ENCODE measurements at regions not wholly inside any gene's neighbourhood (a gene's known extent, or its start where the extent isn't known, plus 50 kb on each side); places are given as distances from the start of the nearest gene placed in this dataset.

DNA sequence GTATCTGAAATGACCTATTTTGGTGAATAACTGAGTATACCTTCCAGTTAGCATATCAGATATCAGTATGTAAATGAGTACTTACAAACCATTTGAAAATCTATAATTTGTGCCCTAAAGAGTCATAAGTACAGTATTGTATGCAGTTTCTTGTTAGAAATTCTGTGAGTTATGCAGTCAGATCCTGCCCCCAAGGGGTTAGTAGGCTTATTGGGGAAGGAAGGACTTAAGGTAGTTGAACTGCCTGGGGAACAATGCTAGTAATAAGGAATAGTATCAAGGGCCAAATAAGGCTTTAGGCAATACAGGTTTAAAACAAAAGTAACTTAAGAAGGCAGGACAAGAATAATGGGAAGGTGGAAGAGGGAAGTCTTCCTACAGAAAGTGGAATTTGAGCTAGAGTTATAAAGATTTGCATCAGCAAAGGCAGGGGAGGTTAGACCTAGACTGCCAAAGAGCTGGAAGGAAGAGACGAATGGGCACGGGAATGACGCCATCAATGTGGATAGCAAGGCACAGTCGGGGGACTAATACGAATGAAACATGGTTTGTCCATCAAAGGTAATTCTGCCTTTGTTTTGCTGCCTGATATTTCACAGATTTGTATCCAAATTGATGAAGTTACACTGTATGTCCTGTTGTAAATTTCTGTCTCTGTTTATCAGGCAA is 182.9 kb upstream of the DPYD start:
- no peak for DNase-seq

DNA sequence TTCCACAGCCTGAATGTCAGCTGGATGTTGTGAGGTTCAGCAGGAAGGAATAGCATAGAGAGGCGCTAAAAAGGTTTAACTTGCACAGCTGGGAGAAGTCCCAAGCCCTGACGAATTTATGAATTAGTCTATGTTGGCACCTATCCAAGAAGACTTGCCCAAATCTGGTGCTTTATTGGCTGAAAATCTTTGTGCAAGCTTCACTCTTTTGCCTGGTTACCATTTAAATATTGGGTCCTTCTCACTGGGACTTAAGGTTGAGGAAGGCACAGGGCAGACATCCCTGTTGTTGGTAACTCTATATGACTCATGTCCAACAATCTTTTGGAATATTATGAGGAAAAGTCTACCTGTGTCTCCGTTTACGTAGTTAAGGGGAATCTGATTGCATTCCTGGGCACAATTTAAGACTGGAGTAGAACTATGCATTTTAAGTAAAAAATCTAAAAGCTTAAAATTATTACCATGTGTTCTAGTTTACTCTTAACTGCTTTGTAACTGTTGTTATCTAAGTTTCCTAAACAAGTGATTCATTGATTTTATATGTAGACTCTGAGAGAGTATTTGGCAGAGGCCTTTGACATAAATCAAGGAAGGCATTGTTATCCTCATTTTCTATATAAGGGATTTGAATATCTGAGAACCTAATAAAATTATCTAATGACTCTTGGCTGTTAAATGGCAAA is 181.7 kb upstream of the DPYD start:
- DNase-seq: no peak

GRCh38 chr1:98101364-98101763 is 180.5 kb upstream of the DPYD start:
- DNase-seq: no peak

GRCh38 chr1:98099501-98099900 is 178.7 kb upstream of the DPYD start:
- no peak for DNase-seq

DNA sequence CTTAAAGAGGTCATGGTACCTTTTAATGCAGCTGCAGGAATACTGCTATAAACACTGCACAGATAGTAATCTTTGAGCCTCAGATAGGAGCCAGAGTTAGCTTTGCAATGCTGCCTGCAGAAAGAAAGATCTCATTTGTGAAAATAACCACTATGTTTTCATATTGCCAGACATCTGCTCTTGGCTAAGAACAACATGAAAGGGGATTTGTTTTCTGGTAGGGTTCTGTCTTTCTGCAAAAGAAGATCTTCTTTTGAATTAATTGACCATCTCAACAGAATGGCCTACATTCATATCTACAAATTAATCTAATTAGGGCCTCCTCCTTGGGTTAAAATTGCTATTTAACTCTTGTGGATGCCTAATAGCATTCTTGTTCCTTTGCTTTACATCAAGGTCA is 177.6 kb upstream of the DPYD start:
- no peak for DNase-seq

DNA sequence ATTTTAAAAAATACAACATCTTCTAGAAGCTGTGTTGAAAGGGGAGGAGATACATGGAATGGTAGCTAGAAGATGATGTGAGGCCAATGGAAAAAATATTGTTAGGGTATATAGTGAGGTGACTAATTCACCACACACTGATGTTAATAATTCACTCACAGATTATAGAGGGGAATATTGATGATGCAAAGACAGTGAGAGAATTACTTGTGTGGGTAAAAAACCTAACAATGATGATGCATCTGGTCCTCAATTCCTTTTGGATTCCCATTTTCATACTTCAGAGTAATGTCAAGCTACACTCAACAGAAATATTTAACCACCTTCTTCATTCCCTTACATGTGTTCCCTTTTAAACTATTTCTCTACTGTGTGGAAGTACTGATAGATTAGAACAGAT is 169.5 kb upstream of the DPYD start:
- DNase-seq: no peak

GRCh38 chr1:98088381-98088780 is 167.5 kb upstream of the DPYD start:
- DNase-seq: no peak

DNA sequence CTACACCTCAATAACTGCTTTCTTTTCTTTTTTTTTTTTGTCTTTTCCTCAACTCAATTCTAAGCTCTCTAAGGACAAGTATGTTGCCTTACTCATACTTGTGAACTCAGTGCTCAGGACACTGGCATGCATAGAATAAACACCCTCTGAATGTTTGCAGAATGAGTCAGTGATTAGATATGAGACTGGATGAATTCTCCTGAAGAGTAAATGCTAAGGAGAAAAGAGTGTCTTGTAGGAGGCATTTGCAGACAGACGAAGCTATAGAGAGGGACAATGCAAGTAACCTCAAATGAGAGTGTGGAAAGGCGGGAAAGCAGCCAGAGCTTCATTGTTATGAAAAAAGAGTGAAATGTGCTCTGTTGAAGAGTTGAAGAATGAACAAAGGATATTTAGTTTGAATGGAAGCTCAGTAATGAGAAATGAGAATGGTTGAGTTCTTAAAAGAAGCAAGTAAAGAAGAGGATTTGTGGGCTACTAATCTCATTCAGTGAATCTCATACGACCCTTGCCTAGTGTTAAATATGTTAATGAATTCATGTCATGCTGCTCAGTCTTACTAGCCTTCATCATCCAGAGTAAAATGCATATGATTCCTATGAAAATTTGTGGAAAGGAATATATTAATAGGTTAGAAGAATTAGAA is 166.1 kb upstream of the DPYD start:
- no peak for DNase-seq

DNA sequence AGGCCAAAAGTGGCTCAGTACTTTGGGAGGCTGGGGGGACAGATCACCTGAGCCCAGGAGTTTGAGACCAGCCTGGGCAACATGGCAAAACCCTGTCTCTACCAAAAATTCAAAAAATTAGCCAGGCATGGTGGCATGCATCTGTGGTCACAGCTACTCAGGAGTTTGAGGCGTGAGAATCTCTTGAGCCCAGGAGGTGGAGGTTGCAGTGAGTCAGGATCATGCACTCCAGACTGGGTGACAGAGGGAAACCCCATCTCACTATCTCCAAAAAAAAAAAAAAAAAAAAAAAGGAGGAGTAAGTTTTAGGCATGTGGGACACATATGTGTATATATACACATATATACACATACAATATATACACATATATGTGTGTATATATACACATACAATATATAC is 165.3 kb upstream of the DPYD start:
- DNase-seq: no peak

DNA sequence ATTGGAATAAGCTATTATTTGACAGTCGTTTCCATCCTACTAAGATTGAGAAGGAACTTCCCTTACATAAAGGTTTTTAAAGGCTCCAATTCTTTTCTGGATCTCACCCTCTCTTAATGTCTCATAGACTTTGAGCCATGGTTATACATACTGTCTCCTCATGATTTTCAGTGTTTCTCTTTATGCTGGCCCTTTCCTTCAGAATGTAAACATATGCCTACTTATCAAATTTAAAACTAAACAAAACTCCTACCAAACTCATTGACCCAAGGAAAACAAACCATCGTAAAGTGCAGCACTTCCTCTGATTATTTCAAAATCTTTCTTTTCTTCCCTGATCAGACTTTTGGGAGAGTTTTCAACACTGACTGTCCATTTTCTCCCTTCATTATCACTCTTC is 163.4 kb upstream of the DPYD start:
- no peak for DNase-seq

DNA sequence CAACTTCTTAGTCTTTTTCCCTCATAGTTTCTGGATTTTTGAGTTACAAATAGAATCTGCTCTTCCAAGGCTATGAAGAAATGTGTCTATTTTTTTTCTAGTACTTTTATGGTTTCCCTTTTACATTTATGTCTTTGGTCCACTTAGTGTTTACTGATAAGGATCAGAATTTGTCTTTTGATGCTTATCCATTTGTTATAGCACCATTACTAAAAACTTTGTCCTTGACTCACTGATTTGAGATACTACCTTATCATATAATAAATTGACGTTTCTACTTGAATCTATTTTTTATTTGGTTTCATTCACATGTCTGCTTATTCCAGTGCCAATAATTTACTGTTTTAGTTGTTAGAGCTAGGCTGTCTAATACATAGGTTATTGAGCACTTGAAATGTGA is 161.1 kb upstream of the DPYD start:
- DNase-seq: no peak

- no peak for DNase-seq
Measured at GRCh38 chr1:98078596-98078995, 157.8 kb upstream of the DPYD start.

GRCh38 chr1:98077691-98078090 is 156.9 kb upstream of the DPYD start:
- no peak for DNase-seq

DNA sequence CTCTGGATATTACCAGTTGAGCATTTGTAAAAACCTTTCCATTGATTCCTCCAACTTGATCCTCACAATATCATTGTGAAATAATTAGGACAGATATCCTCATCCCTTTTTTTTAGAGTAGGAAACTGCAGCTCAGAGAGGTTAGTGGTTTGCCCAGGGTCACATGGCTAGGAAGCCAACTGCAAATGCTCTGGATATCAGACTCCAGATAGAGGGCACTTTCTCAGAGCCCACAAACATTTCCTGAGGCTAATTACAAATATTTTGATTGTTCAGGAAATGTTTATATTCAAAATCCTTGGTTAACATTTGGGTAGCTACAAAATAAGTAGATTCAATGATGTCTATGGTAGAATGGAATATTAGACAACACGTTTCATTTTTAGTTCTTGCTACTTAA is 154.8 kb upstream of the DPYD start:
- DNase-seq: no peak

- no peak for DNase-seq
Measured at GRCh38 chr1:98073823-98074222, 153.0 kb upstream of the DPYD start.

GRCh38 chr1:98073106-98073505 is 152.3 kb upstream of the DPYD start:
- no peak for DNase-seq

DNA sequence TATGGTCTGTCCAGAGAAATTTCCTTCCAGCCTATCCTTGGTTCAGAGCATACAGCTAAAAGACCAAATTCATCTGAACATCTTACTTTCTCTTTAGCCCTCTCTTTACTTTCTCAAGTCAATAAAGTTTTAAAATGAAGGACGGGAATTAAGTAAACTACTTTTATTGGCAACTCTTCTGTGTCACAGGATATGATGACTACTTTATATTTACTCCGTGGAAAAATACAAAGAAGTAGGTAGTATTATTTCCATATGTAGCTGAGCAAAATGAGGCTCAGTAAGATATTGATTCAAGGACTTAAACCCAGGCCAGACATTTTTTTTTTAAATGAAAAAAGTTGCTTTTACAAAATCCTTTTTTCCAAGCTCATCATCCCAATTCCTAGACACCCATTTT is 151.2 kb upstream of the DPYD start:
- no peak for DNase-seq

DNA sequence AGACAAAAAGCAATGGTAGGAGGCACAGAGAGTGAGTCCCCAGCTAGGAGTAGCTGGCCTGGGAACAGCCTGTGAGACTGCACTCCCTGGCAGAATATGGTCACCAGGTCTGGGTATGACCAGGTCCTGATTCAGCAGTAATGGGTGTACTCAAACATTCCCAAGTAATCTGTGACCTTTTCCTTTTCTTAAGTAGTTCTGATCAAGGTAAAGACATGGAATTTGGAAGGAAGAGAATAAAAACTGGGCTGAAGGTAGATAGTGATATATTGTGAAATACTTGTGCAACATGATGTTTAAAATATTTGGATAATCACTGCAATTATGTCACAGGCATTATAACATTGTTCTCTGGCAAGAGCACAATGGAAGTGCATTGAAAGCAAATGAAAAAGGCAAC is 147.2 kb upstream of the DPYD start:
- no peak for DNase-seq

DNA sequence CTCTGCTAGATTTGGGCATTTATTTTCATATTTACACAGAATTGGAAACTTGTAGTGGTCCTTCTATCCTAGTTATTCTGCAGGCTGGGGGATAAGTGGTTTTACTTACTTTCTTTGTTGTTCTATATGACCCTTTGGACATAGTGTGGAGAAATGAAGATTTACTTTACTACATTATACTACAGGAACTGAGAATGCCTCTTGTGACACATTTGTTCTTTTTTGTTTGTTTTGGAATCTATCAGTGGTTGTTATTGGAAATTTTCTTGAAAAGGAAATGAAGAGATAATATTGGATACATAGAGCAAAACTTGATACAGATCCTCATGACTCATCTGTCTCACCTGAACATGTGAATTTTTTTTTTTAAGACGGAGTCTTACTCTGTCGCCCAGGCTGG is 146.1 kb upstream of the DPYD start:
- no peak for DNase-seq

DNA sequence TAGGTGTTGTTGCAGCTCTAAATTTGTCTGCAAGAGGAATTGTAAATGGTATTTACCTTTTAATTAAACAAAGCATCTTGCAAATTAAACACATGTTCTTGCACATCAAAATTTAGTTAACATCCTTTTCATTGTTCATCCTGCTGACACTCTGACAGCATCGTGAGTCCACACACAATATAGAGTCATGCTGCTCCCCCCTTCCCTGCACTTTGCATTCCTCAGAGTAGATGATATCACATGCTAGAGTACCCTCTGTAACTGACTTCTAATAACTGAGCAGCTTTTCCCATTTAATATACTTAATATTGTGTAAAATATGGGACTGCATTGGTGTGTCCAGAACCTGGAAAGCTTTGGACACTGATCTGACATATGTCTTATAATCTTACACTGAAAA is 138.8 kb upstream of the DPYD start:
- no peak for DNase-seq

DNA sequence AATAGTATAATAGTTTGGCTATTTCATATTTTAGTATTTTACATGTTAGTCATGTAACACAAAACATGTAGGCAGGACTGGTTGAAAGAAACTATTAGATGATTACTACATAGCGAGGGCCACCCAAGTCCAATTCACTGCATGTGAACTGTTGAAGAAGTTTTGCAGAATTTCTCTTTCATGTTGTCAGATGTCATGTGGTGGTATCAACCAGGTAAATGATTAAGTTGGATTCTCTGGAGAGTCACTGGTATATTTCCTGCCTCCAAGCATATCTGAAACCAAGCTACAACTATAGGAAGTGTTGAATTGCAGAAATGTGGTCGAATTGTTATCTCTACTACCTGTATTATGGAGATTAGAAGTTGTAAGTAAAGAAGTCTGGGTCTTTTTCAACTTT is 137.8 kb upstream of the DPYD start:
- no peak for DNase-seq

- no peak for DNase-seq
Measured at GRCh38 chr1:98057236-98057910, 136.5 kb upstream of the DPYD start.

DNA sequence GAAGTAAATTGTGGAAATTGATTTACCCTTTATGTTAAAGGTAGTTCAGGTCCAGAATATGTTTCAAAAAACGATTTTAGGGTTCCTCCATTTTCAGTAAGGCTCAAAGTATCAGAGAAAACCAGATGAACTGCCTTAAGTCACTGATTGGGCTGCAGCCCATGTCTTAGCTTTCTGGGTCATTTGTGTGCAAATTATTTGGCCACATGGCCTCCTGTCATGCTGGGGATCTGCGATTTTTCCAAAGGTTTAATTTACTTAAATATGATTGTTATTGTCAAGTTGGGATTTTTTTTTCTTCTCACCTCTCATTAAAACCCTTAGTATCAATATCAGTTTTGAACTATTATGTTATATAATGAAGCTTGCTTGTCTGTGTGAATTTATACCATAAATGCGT is 135.9 kb upstream of the DPYD start:
- DNase-seq: no peak

DNA sequence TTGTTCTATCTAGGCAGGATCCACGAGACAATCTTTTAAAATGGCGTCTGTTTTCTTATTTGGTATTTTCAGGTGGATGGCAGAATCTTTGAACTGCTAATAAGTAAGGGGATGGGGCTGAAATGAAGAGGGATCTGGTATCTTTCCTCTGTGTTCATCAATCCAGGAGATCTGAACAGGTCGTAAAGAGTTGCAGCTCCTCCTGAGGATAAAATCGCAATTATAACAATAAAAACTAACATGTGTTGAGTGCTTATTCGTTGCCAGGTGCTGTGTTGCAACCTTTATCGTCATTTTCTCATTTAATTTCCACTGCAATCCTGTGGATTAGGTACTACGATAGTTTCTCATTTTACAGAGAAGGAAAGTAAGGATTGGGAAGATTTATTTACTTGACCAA is 134.6 kb upstream of the DPYD start:
- DNase-seq: no peak

All from NCI-H774 (cell line).